NB4 (cell line): ENCODE measurements at regions not wholly inside any gene's neighbourhood (a gene's known extent, or its start where the extent isn't known, plus 50 kb on each side); places are given as distances from the start of the nearest gene placed in this dataset.

Experiments
- CTCF ChIP-seq: IDR thresholded peaks from one replicate; pipeline ENCODE4 v1.5.1; 2012; ENCODE audit warnings: low read depth, low read length
- MAX ChIP-seq: IDR thresholded peaks from 2 replicates; pipeline ENCODE4 v1.6.1; 2011; ENCODE audit warnings: low read depth, low read length

GRCh38 chr5:18072600-18072999 lies 438.3 kb downstream of the TAF11L14 start:
- no peak for TF ChIP-seq CTCF
- TF ChIP-seq MAX, result no peak
